GM23338 (cell line): ENCODE measurements at regions not wholly inside any gene's neighbourhood (a gene's known extent, or its start where the extent isn't known, plus 50 kb on each side); places are given as distances from the start of the nearest gene placed in this dataset.

Experiments
- CREB1 ChIP-seq: fragments of 250-450 bp; sonication (Bioruptor Pico); IDR thresholded peaks from 2 replicates; pipeline ENCODE4 v1.5.0; 2020; ENCODE audit warnings: low read depth, mild to moderate bottlenecking, moderate library complexity
- EZH2 ChIP-seq: fragments of 200-600 bp; sonication (generic); IDR thresholded peaks from one replicate; pipeline ENCODE4 v1.8.0; 2017; ENCODE audit warnings: antibody characterized with exemption, mild to moderate bottlenecking, low read depth; ENCODE audit not compliant: unreplicated experiment
- EZH2phosphoT487 ChIP-seq: fragments of 200-600 bp; sonication (generic); IDR thresholded peaks from one replicate; pipeline ENCODE4 v1.8.1; 2018; ENCODE audit warnings: antibody characterized with exemption; ENCODE audit not compliant: unreplicated experiment
- JUNB ChIP-seq: IDR thresholded peaks from one replicate; pipeline ENCODE4 v1.6.1; 2016; ENCODE audit warnings: antibody characterized with exemption; ENCODE audit not compliant: unreplicated experiment
- NANOG ChIP-seq: IDR thresholded peaks from 2 replicates; pipeline ENCODE4 v1.6.1; 2016; ENCODE audit warnings: antibody characterized with exemption, borderline replicate concordance
- POLR2AphosphoS5 ChIP-seq: IDR thresholded peaks from 2 replicates; pipeline ENCODE4 v1.6.1; 2016; ENCODE audit warnings: antibody characterized with exemption, low read depth
- STAT1 ChIP-seq: IDR thresholded peaks from one replicate; pipeline ENCODE4 v1.6.1; 2016; ENCODE audit warnings: antibody characterized with exemption; ENCODE audit not compliant: unreplicated experiment
- ZNF114 ChIP-seq: fragments of 250-450 bp; sonication (Bioruptor Pico); IDR thresholded peaks from 2 replicates; pipeline ENCODE4 v1.5.0; 2020; ENCODE audit warnings: mild to moderate bottlenecking, moderate library complexity
- ZNF331 ChIP-seq: fragments of 250-450 bp; sonication (Bioruptor Pico); IDR thresholded peaks from 2 replicates; pipeline ENCODE4 v1.5.0; 2020; ENCODE audit warnings: low read depth, mild to moderate bottlenecking, moderate library complexity
- TF ChIP-seq, protein P1 (sequence below), 2 experiments: fragments of 200-600 bp in 1 of 2; sonication (generic) in 1 of 2; conservative IDR thresholded peaks; 2 replicates each; pipeline versions ENCODE4 v1.5.1 to v1.6.1; 2016 to 2017; ENCODE audit warnings: antibody characterized with exemption in 2 of 2, low read depth in 2 of 2, mild to moderate bottlenecking in 2 of 2, moderate library complexity in 1 of 2
- TF ChIP-seq, protein P2 (sequence below): IDR thresholded peaks from one replicate; pipeline ENCODE4 v1.6.1; 2018; ENCODE audit warnings: antibody characterized with exemption; ENCODE audit not compliant: unreplicated experiment
- TF ChIP-seq, protein P3 (sequence below): IDR thresholded peaks from 2 replicates; pipeline ENCODE4 v1.6.1; 2016; ENCODE audit warnings: antibody characterized with exemption

DNA sequence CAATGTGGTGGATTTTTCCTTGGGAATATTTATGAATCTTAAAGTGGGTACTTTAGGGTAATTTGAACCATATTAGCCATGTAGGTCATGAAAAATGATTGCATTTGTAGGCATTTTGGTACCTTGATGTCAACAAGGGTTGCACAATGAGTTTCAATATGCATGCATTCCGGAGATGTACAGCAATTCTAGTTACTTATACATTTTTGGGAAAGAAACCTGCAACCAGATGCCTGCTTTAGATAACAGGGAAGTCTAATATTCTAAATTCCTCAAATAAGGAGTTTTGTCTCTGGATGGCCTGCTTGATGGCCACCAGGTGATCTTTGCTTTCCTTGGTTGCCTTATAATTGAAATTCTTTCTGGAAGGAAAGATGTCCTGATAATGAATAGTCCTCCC lies 240.5 kb upstream of the SETMAR start:
- TF ChIP-seq, protein P1, sequence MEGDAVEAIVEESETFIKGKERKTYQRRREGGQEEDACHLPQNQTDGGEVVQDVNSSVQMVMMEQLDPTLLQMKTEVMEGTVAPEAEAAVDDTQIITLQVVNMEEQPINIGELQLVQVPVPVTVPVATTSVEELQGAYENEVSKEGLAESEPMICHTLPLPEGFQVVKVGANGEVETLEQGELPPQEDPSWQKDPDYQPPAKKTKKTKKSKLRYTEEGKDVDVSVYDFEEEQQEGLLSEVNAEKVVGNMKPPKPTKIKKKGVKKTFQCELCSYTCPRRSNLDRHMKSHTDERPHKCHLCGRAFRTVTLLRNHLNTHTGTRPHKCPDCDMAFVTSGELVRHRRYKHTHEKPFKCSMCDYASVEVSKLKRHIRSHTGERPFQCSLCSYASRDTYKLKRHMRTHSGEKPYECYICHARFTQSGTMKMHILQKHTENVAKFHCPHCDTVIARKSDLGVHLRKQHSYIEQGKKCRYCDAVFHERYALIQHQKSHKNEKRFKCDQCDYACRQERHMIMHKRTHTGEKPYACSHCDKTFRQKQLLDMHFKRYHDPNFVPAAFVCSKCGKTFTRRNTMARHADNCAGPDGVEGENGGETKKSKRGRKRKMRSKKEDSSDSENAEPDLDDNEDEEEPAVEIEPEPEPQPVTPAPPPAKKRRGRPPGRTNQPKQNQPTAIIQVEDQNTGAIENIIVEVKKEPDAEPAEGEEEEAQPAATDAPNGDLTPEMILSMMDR (conservative IDR thresholded peaks at IDR 0.05; ENCODE audit: low read depth in 2 of 2): no peak
- TF ChIP-seq, protein P2, sequence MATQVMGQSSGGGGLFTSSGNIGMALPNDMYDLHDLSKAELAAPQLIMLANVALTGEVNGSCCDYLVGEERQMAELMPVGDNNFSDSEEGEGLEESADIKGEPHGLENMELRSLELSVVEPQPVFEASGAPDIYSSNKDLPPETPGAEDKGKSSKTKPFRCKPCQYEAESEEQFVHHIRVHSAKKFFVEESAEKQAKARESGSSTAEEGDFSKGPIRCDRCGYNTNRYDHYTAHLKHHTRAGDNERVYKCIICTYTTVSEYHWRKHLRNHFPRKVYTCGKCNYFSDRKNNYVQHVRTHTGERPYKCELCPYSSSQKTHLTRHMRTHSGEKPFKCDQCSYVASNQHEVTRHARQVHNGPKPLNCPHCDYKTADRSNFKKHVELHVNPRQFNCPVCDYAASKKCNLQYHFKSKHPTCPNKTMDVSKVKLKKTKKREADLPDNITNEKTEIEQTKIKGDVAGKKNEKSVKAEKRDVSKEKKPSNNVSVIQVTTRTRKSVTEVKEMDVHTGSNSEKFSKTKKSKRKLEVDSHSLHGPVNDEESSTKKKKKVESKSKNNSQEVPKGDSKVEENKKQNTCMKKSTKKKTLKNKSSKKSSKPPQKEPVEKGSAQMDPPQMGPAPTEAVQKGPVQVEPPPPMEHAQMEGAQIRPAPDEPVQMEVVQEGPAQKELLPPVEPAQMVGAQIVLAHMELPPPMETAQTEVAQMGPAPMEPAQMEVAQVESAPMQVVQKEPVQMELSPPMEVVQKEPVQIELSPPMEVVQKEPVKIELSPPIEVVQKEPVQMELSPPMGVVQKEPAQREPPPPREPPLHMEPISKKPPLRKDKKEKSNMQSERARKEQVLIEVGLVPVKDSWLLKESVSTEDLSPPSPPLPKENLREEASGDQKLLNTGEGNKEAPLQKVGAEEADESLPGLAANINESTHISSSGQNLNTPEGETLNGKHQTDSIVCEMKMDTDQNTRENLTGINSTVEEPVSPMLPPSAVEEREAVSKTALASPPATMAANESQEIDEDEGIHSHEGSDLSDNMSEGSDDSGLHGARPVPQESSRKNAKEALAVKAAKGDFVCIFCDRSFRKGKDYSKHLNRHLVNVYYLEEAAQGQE: no peak
- no peak for TF ChIP-seq EZH2
- TF ChIP-seq CREB1 (CRISPR knock-in tag): no peak
- TF ChIP-seq POLR2AphosphoS5: no peak
- no peak for TF ChIP-seq ZNF114 (CRISPR knock-in tag)
- no peak for TF ChIP-seq ZNF331
- TF ChIP-seq JUNB: no peak
- no peak for TF ChIP-seq EZH2phosphoT487
- TF ChIP-seq NANOG: no peak
- TF ChIP-seq STAT1: no peak
- TF ChIP-seq, protein P3, sequence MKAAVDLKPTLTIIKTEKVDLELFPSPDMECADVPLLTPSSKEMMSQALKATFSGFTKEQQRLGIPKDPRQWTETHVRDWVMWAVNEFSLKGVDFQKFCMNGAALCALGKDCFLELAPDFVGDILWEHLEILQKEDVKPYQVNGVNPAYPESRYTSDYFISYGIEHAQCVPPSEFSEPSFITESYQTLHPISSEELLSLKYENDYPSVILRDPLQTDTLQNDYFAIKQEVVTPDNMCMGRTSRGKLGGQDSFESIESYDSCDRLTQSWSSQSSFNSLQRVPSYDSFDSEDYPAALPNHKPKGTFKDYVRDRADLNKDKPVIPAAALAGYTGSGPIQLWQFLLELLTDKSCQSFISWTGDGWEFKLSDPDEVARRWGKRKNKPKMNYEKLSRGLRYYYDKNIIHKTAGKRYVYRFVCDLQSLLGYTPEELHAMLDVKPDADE: no peak
